Natural killer cell (primary cell): ENCODE measurements at regions not wholly inside any gene's neighbourhood (a gene's known extent, or its start where the extent isn't known, plus 50 kb on each side); places are given as distances from the start of the nearest gene placed in this dataset.

Source experiments
- ATAC-seq, 3 donors: fragments of 150-1000 bp in 2 of 3; fragments of 200-7000 bp in 1 of 3; cut with Tn5 transposase; 1 replicate in 1 of 3; 2 replicates in 2 of 3; pipeline ENCODE4 v1.10.0; 2021; ENCODE audit warnings: mild to moderate bottlenecking in 2 of 3, moderate library complexity in 2 of 3
- DNase-seq, 2 donors: peaks; one replicate each; pipeline versions ENCODE4 v3.0.0 to v3.0.0-alpha.2; 2013 to 2021; ENCODE audit warnings: mixed read lengths in 1 of 2
- H3K27ac ChIP-seq: one replicate; pipeline ENCODE4 v1.5.1; 2013; ENCODE audit warnings: mild to moderate bottlenecking, low read length
- H3K27me3 ChIP-seq: one replicate; pipeline ENCODE4 v1.6.1; 2013; ENCODE audit warnings: low read length; ENCODE audit not compliant: control insufficient read depth, insufficient read depth
- H3K36me3 ChIP-seq: one replicate; pipeline ENCODE4 v1.6.1; 2013; ENCODE audit warnings: low read length; ENCODE audit not compliant: control insufficient read depth, insufficient read depth
- H3K4me1 ChIP-seq: one replicate; pipeline ENCODE4 v1.6.1; 2013; ENCODE audit warnings: low read length; ENCODE audit not compliant: control insufficient read depth, insufficient read depth
- H3K4me3 ChIP-seq: one replicate; pipeline ENCODE4 v1.5.1; 2013; ENCODE audit warnings: low read length
- H3K9me3 ChIP-seq: one replicate; pipeline ENCODE4 v1.6.1; 2013; ENCODE audit warnings: low read length; ENCODE audit not compliant: control insufficient read depth, insufficient read depth
- H3K27ac Mint-ChIP-seq, 2 donors: one replicate each; pipeline ENCODE4 v1.8.0; 2022; ENCODE audit warnings: mild to moderate bottlenecking in 2 of 2, mixed read lengths in 2 of 2, moderate library complexity in 1 of 2
- H3K27me3 Mint-ChIP-seq, 2 donors: one replicate each; pipeline ENCODE4 v1.8.0; 2022; ENCODE audit warnings: low read depth in 2 of 2, mixed read lengths in 2 of 2
- H3K36me3 Mint-ChIP-seq: one replicate; pipeline ENCODE4 v1.8.0; 2022; ENCODE audit warnings: mixed read lengths
- H3K4me1 Mint-ChIP-seq, 2 donors: one replicate each; pipeline ENCODE4 v1.8.0; 2022; ENCODE audit warnings: mixed read lengths in 2 of 2
- H3K4me3 Mint-ChIP-seq: one replicate; pipeline ENCODE4 v1.8.0; 2022; ENCODE audit warnings: mild to moderate bottlenecking, moderate library complexity, mixed read lengths
- H3K9me3 Mint-ChIP-seq, 2 donors: one replicate each; pipeline ENCODE4 v1.8.0; 2022; ENCODE audit warnings: mixed read lengths in 2 of 2
- CTCF ChIP-seq: fragments of 200-600 bp; IDR thresholded peaks from one replicate; pipeline ENCODE4 v1.8.0; 2022; ENCODE audit warnings: antibody characterized with exemption
- WGBS: methylation state at CpG from one replicate; pipeline ENCODE4 v1.1.7; 2013; ENCODE audit warnings: missing lambda C conversion rate; ENCODE audit not compliant: insufficient coverage; 5-methylcytosine and 5-hydroxymethylcytosine counted together
- intact Hi-C: fragments of 100-400 bp; cut with micrococcal nuclease; formaldehyde crosslinking; loops from one replicate; pipeline ENCODE4 v1.14.2; 2022

DNA sequence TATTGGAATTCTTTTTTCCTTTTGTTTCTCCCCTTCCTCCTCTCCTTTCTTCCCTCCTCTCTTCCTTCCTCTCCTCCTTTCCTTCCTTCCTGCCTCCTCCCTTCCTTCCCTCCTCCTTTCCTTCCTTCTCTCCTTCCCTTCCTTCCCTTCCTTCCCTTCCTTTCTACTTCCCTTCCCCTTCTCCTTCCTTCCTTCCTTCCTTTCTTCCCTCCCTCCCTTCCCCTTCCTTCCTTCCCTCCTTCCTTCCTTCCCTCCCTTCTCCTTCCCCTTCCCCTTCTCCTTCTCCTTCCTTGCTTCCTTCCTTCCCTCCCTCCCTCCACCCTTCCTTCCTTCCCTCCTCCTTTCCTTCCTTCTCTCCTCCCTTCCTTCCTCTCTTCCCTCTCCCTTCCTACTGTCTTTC is 431.0 kb upstream of the MEIS1 start:
- Mint-ChIP-seq H3K4me3 (no peak overlapping the region), H3K4me1 (no peaks in the 10 kb centered on the region), H3K27ac (no peak overlapping the region), H3K36me3 (no peaks in the 10 kb centered on the region), H3K9me3 (peaks cover 0 to 5% of the 10 kb centered on the region in 2 donors), H3K27me3 (no peaks in the 10 kb centered on the region)
- intact Hi-C loops = no loop called here
- DNase-seq = no peak
- no peak overlapping the region for H3K4me3 ChIP-seq
- no peaks in the 10 kb centered on the region for H3K4me1 ChIP-seq
- H3K36me3 ChIP-seq = no peaks in the 10 kb centered on the region
- H3K9me3 ChIP-seq = no peaks in the 10 kb centered on the region
- TF ChIP-seq CTCF = no peak
- H3K27ac ChIP-seq = no peak overlapping the region
- H3K27me3 ChIP-seq = no peaks in the 10 kb centered on the region
- no peak for ATAC-seq

DNA sequence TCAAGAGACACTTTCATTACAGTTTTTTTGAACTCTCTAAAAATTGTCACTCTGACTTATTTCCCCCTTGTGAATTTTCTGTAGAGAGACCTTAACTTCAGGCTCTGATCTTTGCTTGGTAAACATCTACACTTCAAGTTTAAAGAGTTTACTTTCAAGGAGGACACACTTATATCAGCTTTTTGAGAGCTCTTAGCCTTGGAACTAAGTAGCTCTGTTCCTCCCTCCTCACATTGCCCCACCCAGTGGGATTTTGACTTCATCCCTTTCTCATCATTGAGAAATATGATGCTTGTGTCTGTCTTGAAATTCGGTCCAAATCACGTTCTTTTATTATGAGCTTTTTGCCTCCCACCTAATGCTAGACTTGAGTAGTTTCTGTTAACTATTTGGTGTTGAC is 433.4 kb upstream of the MEIS1 start:
- Histone ChIP-seq H3K27ac (no peak overlapping the region), H3K9me3 (no peaks in the 10 kb centered on the region), H3K4me1 (no peaks in the 10 kb centered on the region), H3K27me3 (no peaks in the 10 kb centered on the region), H3K36me3 (no peaks in the 10 kb centered on the region), H3K4me3 (no peak overlapping the region)
- H3K27ac Mint-ChIP-seq = no peak overlapping the region
- H3K36me3 Mint-ChIP-seq = no peaks in the 10 kb centered on the region
- no peak for TF ChIP-seq CTCF
- H3K4me1 Mint-ChIP-seq = no peaks in the 10 kb centered on the region
- H3K27me3 Mint-ChIP-seq = no peaks in the 10 kb centered on the region
- H3K4me3 Mint-ChIP-seq = no peak overlapping the region
- ATAC-seq (no peak), DNase-seq (no peak)
- intact Hi-C loops = no loop called here
- H3K9me3 Mint-ChIP-seq = peaks cover 0 to 7% of the 10 kb centered on the region in 2 donors
- no CpG with 5 or more reads among the region's 2 CpGs for WGBS

DNA sequence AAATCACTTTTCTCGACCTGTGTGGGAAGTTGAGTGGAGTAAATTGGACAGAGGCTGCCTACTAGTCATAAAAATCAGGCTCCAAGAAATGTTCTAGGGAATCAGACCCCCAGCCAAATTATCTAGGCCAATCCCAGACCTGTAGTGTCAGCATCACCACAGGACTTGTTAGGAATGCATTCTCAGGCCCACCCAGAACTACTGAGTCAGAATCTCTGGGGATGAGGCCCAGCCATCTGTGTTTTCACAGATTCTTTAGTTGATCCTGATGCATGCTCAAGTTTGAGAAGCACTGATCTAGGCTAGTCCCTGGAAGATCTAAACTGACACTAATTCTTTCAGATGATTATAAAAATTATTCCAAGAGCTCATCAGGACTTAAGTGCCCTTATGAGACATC is 434.0 kb upstream of the MEIS1 start:
- intact Hi-C loops = no loop called here
- DNase-seq (no peak), ATAC-seq (no peak)
- Histone ChIP-seq H3K36me3 (no peaks in the 10 kb centered on the region), H3K9me3 (no peaks in the 10 kb centered on the region), H3K4me3 (no peak overlapping the region), H3K27ac (no peak overlapping the region), H3K4me1 (no peaks in the 10 kb centered on the region), H3K27me3 (no peaks in the 10 kb centered on the region)
- H3K27me3 Mint-ChIP-seq = no peaks in the 10 kb centered on the region
- no peak overlapping the region for H3K27ac Mint-ChIP-seq
- WGBS = 67% methylated on average over 1 of the region's 1 CpG
- H3K4me1 Mint-ChIP-seq = no peaks in the 10 kb centered on the region
- H3K36me3 Mint-ChIP-seq = no peaks in the 10 kb centered on the region
- H3K9me3 Mint-ChIP-seq = peaks cover 0 to 7% of the 10 kb centered on the region in 2 donors
- H3K4me3 Mint-ChIP-seq = no peak overlapping the region
- TF ChIP-seq CTCF = no peak

DNA sequence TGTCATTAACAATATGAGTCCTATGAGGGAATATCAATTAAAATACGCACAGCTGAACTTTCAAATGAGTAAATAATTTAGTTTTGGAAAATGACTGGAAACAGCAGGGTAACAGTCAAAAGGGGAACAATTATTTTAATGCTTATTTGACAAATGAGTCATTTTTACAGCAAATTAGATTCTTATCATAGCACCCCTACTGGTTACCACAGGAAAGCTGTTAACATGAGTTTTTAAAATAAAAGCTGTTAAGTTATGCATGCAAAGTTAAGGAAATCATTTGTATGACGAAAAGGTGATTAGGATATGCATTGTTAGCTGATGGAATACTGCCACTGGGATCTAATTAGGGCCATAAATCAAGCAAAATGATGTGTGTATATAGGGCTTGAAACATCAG is 435.1 kb upstream of the MEIS1 start:
- no peak for ATAC-seq
- Histone ChIP-seq H3K4me3 (no peak overlapping the region), H3K27me3 (no peaks in the 10 kb centered on the region), H3K27ac (no peak overlapping the region), H3K4me1 (no peaks in the 10 kb centered on the region), H3K36me3 (no peaks in the 10 kb centered on the region), H3K9me3 (no peaks in the 10 kb centered on the region)
- no peaks in the 10 kb centered on the region for H3K36me3 Mint-ChIP-seq
- peaks cover 0 to 6% of the 10 kb centered on the region in 2 donors for H3K9me3 Mint-ChIP-seq
- DNase-seq = no peak
- intact Hi-C loops = no loop called here
- WGBS = 46% methylated on average over 2 of the region's 2 CpGs
- no peak for TF ChIP-seq CTCF
- no peaks in the 10 kb centered on the region for H3K27me3 Mint-ChIP-seq
- H3K27ac Mint-ChIP-seq = no peak overlapping the region
- H3K4me3 Mint-ChIP-seq = no peak overlapping the region
- H3K4me1 Mint-ChIP-seq = no peaks in the 10 kb centered on the region
